ENCODE measurements at regions not wholly inside any gene's neighbourhood (a gene's known extent, or its start where the extent isn't known, plus 50 kb on each side); places are given as distances from the start of the nearest gene placed in this dataset.

DNA sequence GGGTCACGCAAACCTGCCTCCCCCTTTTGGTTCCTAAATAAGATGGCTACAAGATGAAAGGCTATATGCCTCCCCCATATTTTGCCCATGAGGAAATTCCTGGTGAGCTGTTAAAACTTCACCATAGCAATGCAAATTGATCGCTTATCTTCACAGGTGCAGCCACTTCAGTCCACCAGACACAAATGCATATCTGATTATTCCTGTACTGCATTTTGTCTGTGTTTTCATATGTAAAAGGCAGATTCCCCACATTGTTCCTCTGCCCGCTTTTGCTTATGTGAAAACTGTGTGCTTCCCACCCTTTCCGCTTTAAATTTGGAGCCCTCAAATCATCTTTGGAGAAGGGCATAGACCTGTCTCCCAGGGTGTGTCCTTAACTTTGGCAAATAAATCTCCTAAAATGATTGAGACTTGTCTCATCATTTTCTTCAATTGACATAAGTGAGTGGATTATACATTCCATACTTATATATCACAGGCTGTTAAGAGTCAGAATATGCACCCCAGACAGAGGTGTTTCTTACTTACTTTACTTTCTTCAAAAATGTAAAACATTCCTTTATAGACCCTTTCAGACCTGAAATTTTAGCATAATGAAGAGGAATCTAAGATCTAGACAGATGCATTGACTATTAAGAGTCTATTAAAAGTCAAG, 116.4 kb downstream of the CASP12 start:
- no peak for DNase-seq (ENCODE audit: low read depth, low spot score)
- peak overlapping the region; percentile 17 for H3K27ac ChIP-seq

GRCh38 chr11:104781037-104781436, 117.2 kb downstream of the CASP12 start:
- DNase-seq (ENCODE audit: low read depth, low spot score): no peak
- H3K27ac ChIP-seq: no peak overlapping the region

- peak; percentile 74 for DNase-seq (ENCODE audit: low read depth, low spot score)
- H3K27ac ChIP-seq: peak overlapping the region; percentile 66
Observed at GRCh38 chr11:104776501-104777170, 121.6 kb downstream of the CASP12 start.

DNA sequence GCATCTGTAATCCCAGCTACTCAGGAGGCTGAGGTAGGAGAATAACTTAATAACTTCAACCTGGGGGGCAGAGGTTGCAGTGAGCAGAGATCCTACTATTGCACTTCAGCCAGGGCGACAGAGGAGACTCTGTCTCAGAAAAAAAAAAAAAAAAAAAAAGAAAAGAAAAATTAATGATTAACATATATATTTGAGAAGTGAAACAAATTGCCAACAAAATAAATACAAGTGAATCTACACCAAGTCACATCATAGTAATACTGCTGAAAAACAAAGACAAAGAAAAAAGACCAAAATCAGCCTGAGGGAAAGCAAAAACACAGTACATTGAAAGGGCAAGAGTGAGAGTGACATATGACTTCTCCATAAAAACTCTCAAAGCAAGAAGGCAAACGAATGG, 123.7 kb downstream of the CASP12 start:
- no peak for DNase-seq (ENCODE audit: low read depth, low spot score)
- H3K27ac ChIP-seq: no peak overlapping the region

- peak overlapping the region; percentile 96 for H3K27ac ChIP-seq
- DNase-seq (ENCODE audit: low read depth, low spot score): peak; percentile 85
Observed at GRCh38 chr11:104772806-104773241, 125.4 kb downstream of the CASP12 start.

DNA sequence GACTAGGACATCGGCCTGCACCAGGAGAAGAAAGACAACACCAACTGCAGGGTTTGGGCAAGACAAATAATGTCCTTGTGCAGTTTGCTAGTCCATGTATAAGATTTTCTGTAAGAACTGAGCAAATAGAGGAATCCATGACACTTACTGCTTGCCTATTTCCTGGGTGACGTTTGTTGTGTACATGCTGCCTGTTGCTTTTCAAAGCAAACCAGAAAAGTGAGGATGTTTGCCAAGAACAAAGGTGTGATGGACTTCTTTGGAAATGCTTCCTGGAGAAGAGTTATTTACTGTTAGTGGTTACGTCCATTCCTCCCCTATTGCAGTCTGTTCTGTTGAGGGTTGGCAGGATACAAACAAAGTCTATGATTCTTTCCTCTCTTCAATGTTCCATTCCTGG, 126.5 kb downstream of the CASP12 start:
- peak overlapping the region; percentile 96 for H3K27ac ChIP-seq
- peak; percentile 93 for DNase-seq (ENCODE audit: low read depth, low spot score)

DNA sequence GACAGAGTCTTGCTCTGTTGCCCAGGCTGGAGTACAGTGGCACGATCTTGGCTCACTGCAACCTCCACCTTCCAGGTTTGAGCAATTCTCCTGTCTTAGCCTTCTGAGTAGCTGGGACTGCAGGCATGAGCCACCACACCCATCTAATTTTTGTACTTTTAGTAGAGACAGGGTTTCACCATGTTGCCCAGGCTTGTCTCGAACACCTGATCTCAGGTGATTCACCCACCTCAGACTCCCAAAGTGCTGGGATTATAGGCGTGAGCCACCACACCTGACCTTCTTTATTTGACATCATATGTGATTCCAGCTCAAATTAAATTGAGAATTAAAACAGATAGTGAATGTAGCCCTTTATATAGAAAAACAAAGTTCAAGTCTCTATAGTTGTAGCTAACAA, 127.2 kb downstream of the CASP12 start:
- DNase-seq (ENCODE audit: low read depth, low spot score): peak; percentile 85
- peak overlapping the region; percentile 96 for H3K27ac ChIP-seq

DNA sequence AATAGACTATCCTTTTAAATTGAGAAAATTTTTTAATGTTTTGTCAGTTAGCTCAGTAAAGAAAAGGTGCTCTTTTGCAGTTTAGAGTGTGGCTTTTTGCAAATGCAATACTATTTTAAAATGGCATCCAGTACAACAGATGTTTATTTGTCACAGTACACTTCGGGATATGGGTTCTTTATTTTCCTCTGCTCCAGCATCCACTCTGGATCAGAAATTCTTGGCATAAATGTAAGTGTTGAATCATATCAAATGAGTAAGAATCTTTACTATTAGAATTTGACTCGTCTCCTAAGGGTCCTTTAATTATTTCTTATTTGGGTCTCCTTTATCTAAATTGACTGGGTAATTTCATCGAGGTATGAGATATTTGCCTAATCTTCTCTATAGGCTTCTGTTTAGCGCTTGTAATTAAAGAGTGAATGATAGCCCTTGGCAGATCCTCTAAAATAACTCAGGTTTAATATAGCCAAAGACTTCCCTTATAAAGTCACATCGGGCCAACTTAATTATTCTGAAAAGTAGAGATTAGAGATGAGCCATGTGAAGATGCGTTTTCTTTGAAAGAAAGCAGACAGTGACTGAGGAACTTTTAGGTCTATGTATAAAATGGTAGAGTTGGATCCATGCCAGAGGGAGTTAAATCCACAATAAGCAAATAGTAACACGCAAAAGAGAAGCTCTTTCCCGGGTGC, 132.7 kb downstream of the CASP12 start:
- no peak overlapping the region for H3K27ac ChIP-seq
- no peak for DNase-seq (ENCODE audit: low read depth, low spot score)

DNA sequence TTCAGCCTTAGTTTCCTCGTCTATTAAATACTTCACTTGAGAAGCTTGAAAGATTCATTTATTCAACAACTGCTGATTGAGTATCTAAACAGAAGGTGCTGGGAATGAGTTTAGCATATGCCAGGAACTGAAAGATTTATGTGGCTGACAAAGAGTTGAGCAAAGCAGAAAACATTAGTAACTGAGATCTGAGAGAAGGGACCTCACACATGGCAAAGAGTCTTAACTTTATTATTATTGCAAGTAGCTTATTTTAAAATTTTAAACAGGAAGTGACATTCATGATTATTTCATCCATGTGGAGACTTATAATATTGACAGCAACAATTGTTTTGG, 133.6 kb downstream of the CASP12 start:
- no peak overlapping the region for H3K27ac ChIP-seq
- DNase-seq (ENCODE audit: low read depth, low spot score): no peak

GRCh38 chr11:104763930-104764709, 134.1 kb downstream of the CASP12 start:
- H3K27ac ChIP-seq: no peak overlapping the region
- no peak for DNase-seq (ENCODE audit: low read depth, low spot score)

DNA sequence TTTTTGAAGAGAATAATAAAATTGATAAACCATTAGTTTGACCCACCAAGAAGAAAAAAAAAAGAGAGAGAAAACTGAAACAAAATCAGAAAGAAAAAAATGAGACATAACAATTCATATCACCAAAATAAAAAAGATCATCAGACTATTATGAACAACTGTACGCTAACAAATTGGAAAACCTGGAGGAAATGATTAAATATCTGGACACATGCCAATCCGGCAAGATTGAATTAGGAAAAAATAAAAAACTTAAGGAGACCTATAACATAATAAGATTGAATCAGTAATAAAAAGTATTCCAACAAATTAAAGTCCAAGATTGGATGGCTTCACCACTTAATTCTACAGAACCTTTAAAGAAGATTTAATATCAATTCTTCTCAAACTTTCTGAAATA, 136.7 kb downstream of the CASP12 start:
- no peak for DNase-seq (ENCODE audit: low read depth, low spot score)
- no peak overlapping the region for H3K27ac ChIP-seq

- no peak for DNase-seq (ENCODE audit: low read depth, low spot score)
- H3K27ac ChIP-seq: no peak overlapping the region
Observed at GRCh38 chr11:104759464-104759863, 138.8 kb downstream of the CASP12 start.

GRCh38 chr11:104738918-104739317, 159.3 kb downstream of the CASP12 start:
- H3K27ac ChIP-seq: no peak overlapping the region
- DNase-seq (ENCODE audit: low read depth, low spot score): no peak

DNA sequence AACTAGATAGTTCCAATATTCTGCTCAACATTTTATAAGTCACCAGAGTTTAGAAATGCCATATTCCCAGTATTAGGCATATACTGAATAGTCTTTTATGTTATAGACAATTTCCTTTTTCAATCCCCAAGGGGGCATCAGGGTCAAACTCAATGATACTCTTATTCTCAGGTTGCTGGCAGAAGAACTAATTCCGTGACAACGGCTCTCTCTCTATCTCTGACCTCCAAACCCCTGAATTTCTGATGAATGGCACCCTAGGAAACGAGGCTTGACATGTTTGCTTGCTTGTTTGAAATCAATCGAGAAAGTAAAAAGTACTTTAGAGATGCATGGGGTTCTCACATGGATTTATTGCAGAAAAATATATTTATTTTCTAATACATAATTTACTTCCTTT, 160.1 kb downstream of the CASP12 start:
- H3K27ac ChIP-seq: no peak overlapping the region
- DNase-seq (ENCODE audit: low read depth, low spot score): no peak

DNA sequence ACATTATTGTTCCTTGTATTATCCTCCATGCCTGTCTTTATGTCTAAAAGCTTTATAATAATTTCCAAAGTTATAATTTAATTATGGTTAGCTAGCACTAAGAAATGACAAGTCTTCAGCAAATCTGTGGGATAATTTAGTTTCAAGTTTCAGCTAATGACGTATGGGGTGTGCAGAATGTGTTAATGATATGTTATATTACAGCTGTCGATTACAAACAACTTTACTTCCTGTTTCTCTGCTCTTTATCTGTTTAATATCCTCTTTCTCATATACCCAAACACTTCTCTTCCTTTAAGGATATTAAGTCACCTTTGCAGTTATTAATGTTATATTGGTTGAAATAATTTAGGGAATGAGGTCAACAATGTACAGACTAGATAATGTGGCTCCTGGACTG, 161.8 kb downstream of the CASP12 start:
- no peak for DNase-seq (ENCODE audit: low read depth, low spot score)
- no peak overlapping the region for H3K27ac ChIP-seq

DNA sequence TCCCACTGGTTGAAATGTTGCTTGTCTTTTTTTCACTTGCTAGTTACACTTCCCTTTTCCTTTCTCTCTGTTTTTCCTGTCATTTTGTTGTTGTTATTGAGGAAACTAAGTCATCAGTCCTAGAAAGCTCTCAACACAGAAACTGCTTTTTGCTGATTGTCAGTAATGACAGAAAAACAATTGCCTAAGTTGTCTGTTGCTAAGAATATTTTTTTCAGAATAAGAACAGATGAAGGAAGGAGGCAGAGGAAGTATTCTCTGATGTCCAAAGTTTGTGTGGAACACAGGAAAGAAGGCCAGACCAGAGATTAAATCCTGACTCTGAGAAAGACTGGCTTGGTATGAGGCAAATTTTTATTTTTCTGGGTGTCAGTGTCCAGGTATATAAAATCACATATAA, 163.3 kb downstream of the CASP12 start:
- DNase-seq (ENCODE audit: low read depth, low spot score): no peak
- no peak overlapping the region for H3K27ac ChIP-seq

- H3K27ac ChIP-seq: no peak overlapping the region
- DNase-seq (ENCODE audit: low read depth, low spot score): no peak
Observed at GRCh38 chr11:104731890-104732289, 166.4 kb downstream of the CASP12 start.

GRCh38 chr11:104728927-104729326, 169.3 kb downstream of the CASP12 start:
- no peak overlapping the region for H3K27ac ChIP-seq
- no peak for DNase-seq (ENCODE audit: low read depth, low spot score)

DNA sequence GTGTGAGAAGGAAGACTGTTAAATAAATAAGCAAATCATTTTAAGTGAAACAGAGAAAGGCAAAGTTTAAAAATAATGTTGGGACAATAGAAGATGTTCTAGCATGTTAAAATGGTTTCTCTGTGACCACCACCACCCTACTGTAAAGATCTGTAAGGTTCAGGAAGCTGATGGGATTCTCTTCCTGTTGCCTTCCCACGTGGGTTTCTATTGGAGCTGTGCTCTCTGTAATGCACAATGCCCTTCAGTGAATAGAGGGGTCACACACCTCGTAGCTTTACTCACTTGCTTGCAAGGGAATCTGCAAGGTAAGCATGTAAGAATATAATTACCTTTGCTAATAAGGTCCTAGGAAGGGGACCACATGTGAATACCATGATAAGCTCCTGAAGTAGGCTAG, 170.5 kb downstream of the CASP12 start:
- no peak overlapping the region for H3K27ac ChIP-seq
- no peak for DNase-seq (ENCODE audit: low read depth, low spot score)

DNA sequence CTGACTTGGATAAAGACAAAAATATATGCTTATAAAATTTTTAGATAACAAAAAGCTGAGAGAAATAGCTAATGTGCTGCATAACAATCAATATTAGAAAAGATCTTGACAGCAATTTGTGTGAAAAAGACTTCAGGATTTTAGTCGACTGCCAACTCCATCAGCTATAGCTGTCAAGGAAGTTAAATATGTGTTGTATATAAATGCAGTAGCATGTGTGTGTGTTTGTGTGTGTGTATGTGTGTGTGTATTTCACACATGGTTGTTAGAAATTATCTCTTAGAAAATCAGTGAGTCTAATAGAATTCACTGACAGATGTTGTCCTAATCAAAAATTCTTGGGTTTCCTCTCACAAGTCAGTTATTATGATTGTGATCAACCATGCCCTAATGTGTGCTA, 171.2 kb downstream of the CASP12 start:
- no peak overlapping the region for H3K27ac ChIP-seq
- DNase-seq (ENCODE audit: low read depth, low spot score): no peak

All from epithelial cell of prostate (primary cell).